ENCODE measurements at regions not wholly inside any gene's neighbourhood (a gene's known extent, or its start where the extent isn't known, plus 50 kb on each side); places are given as distances from the start of the nearest gene placed in this dataset.

- DNase-seq, result no peak
Measured at GRCh38 chr4:174120446-174121295, 162.8 kb downstream of the FBXO8 start.

GRCh38 chr4:174119830-174120229 is 163.6 kb downstream of the FBXO8 start:
- DNase-seq, result no peak

GRCh38 chr4:174119051-174119450 is 164.4 kb downstream of the FBXO8 start:
- DNase-seq, result no peak

- DNase-seq, result no peak
Measured at GRCh38 chr4:174118171-174118570, 165.3 kb downstream of the FBXO8 start.

- no peak for DNase-seq
Measured at GRCh38 chr4:174117445-174117844, 166.0 kb downstream of the FBXO8 start.

GRCh38 chr4:174116021-174116420 is 167.4 kb downstream of the FBXO8 start:
- no peak for DNase-seq

- DNase-seq, result no peak
Measured at GRCh38 chr4:174111422-174111821, 172.0 kb downstream of the FBXO8 start.

GRCh38 chr4:174110180-174110579 is 173.3 kb downstream of the FBXO8 start:
- no peak for DNase-seq

GRCh38 chr4:174107746-174108354 is 175.6 kb downstream of the FBXO8 start:
- no peak for DNase-seq

GRCh38 chr4:174105202-174105601 is 178.3 kb downstream of the FBXO8 start:
- no peak for DNase-seq

- no peak for DNase-seq
Measured at GRCh38 chr4:174100910-174101309, 182.6 kb downstream of the FBXO8 start.

GRCh38 chr4:174099712-174100111 is 183.8 kb downstream of the FBXO8 start:
- no peak for DNase-seq

- DNase-seq, result no peak
Measured at GRCh38 chr4:174096999-174097398, 186.5 kb downstream of the FBXO8 start.

GRCh38 chr4:174096456-174096855 is 187.0 kb downstream of the FBXO8 start:
- DNase-seq, result no peak

GRCh38 chr4:174091130-174091529 is 192.3 kb downstream of the FBXO8 start:
- DNase-seq, result no peak

- no peak for DNase-seq
Measured at GRCh38 chr4:174089711-174090110, 193.8 kb downstream of the FBXO8 start.

GRCh38 chr4:174088795-174089194 is 194.7 kb downstream of the FBXO8 start:
- DNase-seq, result no peak

- DNase-seq, result no peak
Measured at GRCh38 chr4:174086829-174087799, 196.4 kb downstream of the FBXO8 start.

GRCh38 chr4:174084981-174085380 is 198.5 kb downstream of the FBXO8 start:
- no peak for DNase-seq

- DNase-seq, result no peak
Measured at GRCh38 chr4:174084542-174084941, 198.9 kb downstream of the FBXO8 start.

- no peak for DNase-seq
Measured at GRCh38 chr4:174080361-174080760, 203.1 kb downstream of the FBXO8 start.

GRCh38 chr4:174071595-174071994 is 211.9 kb downstream of the FBXO8 start:
- DNase-seq, result no peak

- DNase-seq, result no peak
Measured at GRCh38 chr4:174069848-174070330, 213.6 kb downstream of the FBXO8 start.

All from activated CD4-positive, alpha-beta T cell treated with anti-CD3 and anti-CD28 coated beads, Interleukin-2, amount 50 U/mL, for 1 hour (primary cell).